ENCODE measurements at regions not wholly inside any gene's neighbourhood (a gene's known extent, or its start where the extent isn't known, plus 50 kb on each side); places are given as distances from the start of the nearest gene placed in this dataset.

- H3K9me3 ChIP-seq (ENCODE audit: control insufficient read depth, insufficient read depth, low read length): no peaks in the 10 kb centered on the region
- no peaks in the 10 kb centered on the region for H3K36me3 ChIP-seq (ENCODE audit: control insufficient read depth, insufficient read depth, low read length)
- no peaks in the 10 kb centered on the region for H3K4me1 ChIP-seq (ENCODE audit: control insufficient read depth, insufficient read depth, low read length)
- ChIA-PET POLR2A (ENCODE audit: unreplicated experiment) (no interaction called here), CTCF (no interaction called here)
- WGBS, 2 experiments (ENCODE audit: extremely low coverage in 2 of 2, insufficient read length in 1 of 2): no CpG with 5 or more reads among the region's 1 CpG
- no peak overlapping the region for H3K23ac ChIP-seq (ENCODE audit: low read depth, low read length)
- H3K4me3 ChIP-seq (ENCODE audit: insufficient read depth, low read depth, low read length): no peak overlapping the region
- intact Hi-C loops (cut with micrococcal nuclease) (no loop called here), in situ Hi-C loops (cut with MboI; ENCODE audit: low sequenced_read_pairs) (no loop called here), dilution Hi-C loops (cut with HindIII; ENCODE audit: low sequenced_read_pairs, unreplicated experiment) (no loop called here)
- H3K9me1 ChIP-seq (ENCODE audit: insufficient read depth, low read length): no peaks in the 10 kb centered on the region
- TF ChIP-seq, protein P1, sequence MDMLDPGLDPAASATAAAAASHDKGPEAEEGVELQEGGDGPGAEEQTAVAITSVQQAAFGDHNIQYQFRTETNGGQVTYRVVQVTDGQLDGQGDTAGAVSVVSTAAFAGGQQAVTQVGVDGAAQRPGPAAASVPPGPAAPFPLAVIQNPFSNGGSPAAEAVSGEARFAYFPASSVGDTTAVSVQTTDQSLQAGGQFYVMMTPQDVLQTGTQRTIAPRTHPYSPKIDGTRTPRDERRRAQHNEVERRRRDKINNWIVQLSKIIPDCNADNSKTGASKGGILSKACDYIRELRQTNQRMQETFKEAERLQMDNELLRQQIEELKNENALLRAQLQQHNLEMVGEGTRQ (IDR thresholded peaks at IDR 0.05; ENCODE audit: low read depth, low read length): no peak
- TF ChIP-seq MAFK (IDR thresholded peaks at IDR 0.05; ENCODE audit: low read depth, low read length): peak; percentile 54; the same call in 1 of the 2 replicates
- no peak overlapping the region for H4K8ac ChIP-seq (ENCODE audit: low read depth in 2 of 2, low read length in 2 of 2)
- H3K27ac ChIP-seq (ENCODE audit: insufficient read depth, low read length): no peak overlapping the region
- H3K18ac ChIP-seq (ENCODE audit: low read depth, low read length): no peak overlapping the region
- no peak overlapping the region for H3K56ac ChIP-seq (ENCODE audit: extremely low read depth, insufficient read depth, low read length)
- H2AK5ac ChIP-seq (ENCODE audit: low read depth, low read length): no peak overlapping the region
- ATAC-seq (ENCODE audit: low read depth) (no peak), DNase-seq (no peak)
- BruUV-seq (replicated peaks): no TSS peak
- no peak overlapping the region for H2AFZ ChIP-seq (replicated peaks; ENCODE audit: low read length, poor library complexity)
- H3K4me2 ChIP-seq (ENCODE audit: low read depth, low read length): no peak overlapping the region
- no peak overlapping the region for H2BK15ac ChIP-seq (ENCODE audit: low read depth, low read length)
- H3K9ac ChIP-seq (ENCODE audit: low read depth, low read length): no peak overlapping the region
- H4K20me1 ChIP-seq (ENCODE audit: insufficient read depth, low read length): no peaks in the 10 kb centered on the region
- H2AK9ac ChIP-seq (replicated peaks; ENCODE audit: low read depth, low read length, poor library complexity): no peak overlapping the region
- no peak overlapping the region for H3K14ac ChIP-seq (replicated peaks; ENCODE audit: low read depth, low read length)
- H3K27me3 ChIP-seq (ENCODE audit: control insufficient read depth, insufficient read depth, low read length): no peaks in the 10 kb centered on the region
- H4K5ac ChIP-seq (ENCODE audit: low read depth, low read length): no peak overlapping the region
- H3K4ac ChIP-seq (ENCODE audit: low read depth, low read length): no peak overlapping the region
- no peak overlapping the region for H2BK5ac ChIP-seq (ENCODE audit: low read depth, low read length, poor library complexity, severe bottlenecking)
- no peak overlapping the region for H2BK120ac ChIP-seq (ENCODE audit: low read depth, low read length)
- no peak overlapping the region for H4K91ac ChIP-seq (ENCODE audit: insufficient read depth, low read depth, low read length)
- no peak overlapping the region for H2BK20ac ChIP-seq (ENCODE audit: low read depth, low read length)
- H3K79me1 ChIP-seq (ENCODE audit: low read depth in 1 of 2, low read length in 2 of 2): no peaks in the 10 kb centered on the region
Observed at GRCh38 chr11:98060759-98061158, 960.0 kb upstream of the CNTN5 start.

Measured in IMR-90 (cell line).